Mucosa of gallbladder (tissue), 1 donor: ENCODE measurements at regions not wholly inside any gene's neighbourhood (a gene's known extent, or its start where the extent isn't known, plus 50 kb on each side); places are given as distances from the start of the nearest gene placed in this dataset.

Experiments used
- DNase-seq: peaks from one replicate; pipeline ENCODE4 v3.0.0-alpha.2; 2020; ENCODE audit warnings: low spot score
- donor health status: DM: no; HTN: no; CAD: no.

DNA sequence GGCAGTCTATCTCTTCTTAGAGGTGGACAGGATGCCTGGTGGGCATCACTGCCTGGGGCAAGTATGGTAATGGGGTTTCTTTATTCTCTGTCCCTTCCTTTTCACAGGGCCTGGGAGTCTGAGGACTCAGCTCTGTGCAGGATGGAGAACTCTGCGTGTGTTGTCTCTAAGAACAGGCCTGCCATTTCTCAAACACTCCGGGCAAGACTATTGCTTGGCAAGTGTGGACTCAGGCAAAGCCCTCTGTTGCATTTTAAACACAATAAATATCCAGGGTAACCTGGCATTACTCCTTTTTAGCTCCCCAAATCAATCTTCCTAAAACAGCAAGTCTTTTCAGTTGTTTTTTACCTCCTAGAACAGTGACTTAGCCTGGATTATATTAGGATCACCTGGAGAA is 185.1 kb upstream of the ROPN1 start:
- no peak for DNase-seq

GRCh38 chr3:124178531-124178930 is 186.6 kb upstream of the ROPN1 start:
- no peak for DNase-seq

- no peak for DNase-seq
These were observed 208.5 kb upstream of the ROPN1 start for GRCh38 chr3:124200407-124200806.

DNA sequence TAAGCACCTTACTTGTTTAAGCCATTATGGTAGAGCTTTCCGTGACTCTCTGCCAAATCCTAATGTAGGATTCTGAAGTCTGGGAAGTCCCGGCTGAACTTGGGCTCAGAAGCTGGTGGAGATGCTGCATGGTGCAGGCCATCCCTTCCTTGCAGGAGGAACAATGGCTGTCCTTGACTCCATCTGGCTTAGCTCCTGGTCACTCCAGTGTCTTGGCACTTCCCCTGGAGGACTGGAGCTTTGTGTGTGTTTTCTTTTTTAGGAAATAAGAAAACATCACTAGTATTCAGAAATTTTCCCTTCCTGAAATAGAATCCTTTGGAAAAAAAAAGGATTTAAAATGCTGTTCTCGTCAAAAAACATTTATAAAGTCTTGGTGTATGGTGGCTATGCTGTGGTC is 209.3 kb upstream of the ROPN1 start:
- no peak for DNase-seq

DNA sequence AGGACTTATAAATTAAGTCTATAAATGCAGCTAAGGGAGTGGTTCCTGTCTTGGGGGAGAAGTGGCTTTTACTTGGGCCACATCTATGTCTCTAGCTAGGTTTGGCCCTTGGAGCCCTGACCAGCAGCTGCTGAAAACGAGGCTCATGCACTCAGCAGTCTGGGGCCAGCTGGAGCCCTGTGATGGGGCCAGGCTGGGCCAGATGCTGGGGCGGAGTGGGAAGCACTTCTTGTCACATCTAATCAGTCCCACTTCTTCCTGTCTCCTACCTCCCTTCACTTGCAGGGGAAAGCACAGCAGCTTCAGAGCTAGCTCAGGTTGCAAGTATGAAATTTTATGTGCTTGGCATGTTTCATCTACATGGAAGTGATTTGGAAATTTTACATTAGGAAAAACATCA is 209.9 kb upstream of the ROPN1 start:
- DNase-seq, result no peak

- DNase-seq, result peak; percentile 47
These were observed 210.8 kb upstream of the ROPN1 start for GRCh38 chr3:124202754-124203153.

DNA sequence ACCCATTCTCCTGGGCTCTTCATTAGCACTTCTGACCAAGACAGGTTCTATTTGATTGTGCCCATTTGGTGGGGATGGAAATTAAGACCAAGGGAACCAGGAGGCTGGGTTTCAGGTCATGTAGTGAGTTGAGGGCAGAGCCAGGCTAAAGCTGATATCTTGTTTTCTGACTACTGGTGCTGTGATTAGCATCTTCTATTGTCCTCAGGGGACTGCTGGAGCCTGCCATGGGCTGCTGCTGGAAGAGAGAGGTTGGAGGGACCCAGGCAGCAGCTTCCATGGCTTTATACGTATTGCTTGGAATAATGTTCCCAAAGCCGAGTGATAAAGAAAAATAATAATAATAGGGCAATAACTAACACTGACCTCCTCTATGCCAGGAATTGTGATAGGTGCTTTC is 211.4 kb upstream of the ROPN1 start:
- no peak for DNase-seq

GRCh38 chr3:124206225-124207055 is 214.5 kb upstream of the ROPN1 start:
- DNase-seq, result no peak

GRCh38 chr3:124207077-124207476 is 215.2 kb upstream of the ROPN1 start:
- DNase-seq, result no peak

DNA sequence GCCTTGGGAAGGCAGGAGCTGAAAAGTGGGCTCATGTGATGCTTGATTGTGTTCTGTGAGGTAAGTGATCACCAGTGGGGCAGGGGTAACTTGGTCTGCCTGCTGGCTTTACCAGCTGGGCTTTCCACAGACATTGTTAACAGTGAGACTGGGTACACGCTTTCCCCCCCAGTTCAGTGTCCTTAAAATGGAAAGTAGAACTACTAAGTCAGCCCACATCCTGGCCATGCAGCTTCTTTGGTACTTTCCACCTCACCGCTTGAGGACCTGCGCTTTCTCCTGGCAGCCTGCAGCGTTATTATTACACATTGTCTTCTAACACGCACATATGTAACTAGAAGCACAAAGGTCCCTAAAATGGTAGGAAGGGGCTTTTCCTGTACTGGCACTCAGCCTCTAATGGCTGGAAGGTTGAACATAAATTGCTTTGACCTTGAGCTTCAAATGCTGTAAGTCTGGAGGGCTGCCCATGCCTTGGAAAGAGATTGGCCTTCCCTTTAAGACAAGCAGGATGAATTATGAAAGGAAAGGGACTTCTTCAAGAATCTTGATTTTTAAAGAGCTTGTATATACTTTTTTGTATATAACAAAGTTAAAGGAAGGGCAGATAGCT is 216.1 kb upstream of the ROPN1 start:
- DNase-seq, result no peak

DNA sequence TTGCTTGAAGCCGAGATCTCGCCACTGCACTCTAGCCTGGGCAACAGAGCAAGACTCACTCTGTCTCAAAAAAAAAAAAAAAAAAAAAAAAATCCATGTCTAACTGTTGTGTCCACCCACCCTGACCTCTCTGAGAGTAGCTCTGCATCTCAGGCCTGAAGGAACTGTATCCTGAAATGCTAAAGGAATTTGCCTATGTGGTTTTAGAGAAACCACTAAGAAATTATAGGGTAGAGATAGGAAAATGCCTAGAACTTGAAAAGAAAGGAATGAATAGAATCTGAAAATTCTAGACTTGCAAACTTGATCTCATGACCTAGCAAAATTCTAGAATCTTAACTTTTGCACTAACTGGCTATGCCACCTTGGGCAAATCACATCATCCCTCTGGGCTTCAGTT is 217.5 kb upstream of the ROPN1 start:
- DNase-seq, result no peak

DNA sequence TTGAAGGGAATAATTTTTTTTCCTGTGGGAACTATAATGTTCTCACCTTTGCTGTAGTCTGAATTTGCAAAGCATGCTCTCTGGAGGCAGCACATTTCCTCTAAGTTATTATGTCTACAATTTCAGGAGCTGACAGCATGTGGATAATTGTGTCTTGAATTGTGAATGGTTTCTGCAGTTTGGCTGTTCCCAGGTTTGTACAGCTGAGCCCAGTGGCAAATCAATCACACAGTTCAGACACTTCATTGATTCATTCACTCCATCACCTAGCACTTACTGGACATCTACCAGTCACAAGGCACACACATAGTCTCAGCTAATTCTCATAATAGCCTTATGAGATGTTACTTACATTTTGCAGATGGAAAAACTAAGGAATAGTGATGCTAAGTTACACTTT is 219.0 kb upstream of the ROPN1 start:
- DNase-seq, result no peak

- no peak for DNase-seq
These were observed 221.7 kb upstream of the ROPN1 start for GRCh38 chr3:124213641-124214040.

- DNase-seq, result peak; percentile 64
These were observed 225.6 kb upstream of the ROPN1 start for GRCh38 chr3:124217542-124217941.

DNA sequence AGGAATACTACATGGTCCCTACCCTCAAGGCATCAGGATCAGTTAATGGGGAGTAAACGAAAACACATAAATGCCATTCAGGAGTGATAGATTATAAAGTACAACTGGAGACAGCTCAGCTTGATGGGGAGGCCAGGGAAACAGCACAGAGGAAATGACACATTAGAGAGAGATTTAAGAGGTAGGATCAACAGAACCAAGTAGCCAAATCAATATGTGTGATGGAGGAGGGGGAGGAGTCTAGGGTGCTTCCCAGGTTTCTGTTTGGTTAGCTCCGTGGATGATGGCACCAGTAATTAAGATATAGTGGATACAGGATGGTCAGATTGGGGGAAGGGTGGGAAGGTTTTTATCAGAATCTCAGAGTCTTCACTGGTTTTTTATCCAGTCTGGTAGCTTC is 229.5 kb upstream of the ROPN1 start:
- no peak for DNase-seq

DNA sequence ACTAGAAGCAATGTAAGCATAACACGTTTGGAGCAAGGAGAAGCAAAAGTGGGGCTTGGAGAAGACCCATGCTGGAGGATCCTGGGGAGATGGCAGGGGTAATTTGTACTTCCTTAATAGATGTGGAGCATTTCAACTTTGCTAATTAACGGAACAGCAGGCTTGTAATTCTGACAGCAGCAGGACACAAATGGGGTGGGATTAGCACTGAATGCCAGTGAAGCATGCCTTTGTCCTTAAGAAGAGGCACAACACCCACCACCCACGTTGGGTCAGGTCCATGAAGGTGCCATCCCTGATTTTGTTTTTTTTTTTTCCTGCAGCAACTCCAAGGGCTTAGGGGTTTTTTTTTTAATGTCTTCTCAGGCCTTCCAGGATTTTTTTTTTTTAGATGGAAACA is 231.9 kb upstream of the ROPN1 start:
- no peak for DNase-seq

GRCh38 chr3:124227150-124227630 is 235.3 kb upstream of the ROPN1 start:
- DNase-seq, result no peak

- DNase-seq, result no peak
These were observed 237.5 kb upstream of the ROPN1 start for GRCh38 chr3:124229420-124229819.

DNA sequence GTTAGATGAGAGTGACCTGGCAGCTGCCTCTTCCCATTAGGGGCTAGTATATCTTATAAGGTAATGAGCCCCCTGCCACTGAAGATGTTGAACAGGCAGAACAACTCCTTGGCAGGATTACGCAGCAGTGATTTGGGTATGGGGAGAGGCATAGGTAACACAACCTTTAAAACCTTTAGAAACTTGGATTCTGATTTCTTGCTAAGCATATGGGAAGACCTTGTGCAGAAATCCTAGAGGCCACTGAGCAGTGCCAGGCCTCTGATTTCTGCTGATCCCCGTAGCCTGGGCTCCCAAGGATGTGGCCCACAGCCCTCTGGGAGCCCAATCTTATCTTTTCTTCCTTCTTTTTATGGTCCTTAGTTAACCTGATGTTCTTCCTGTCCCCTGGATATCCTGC is 237.9 kb upstream of the ROPN1 start:
- DNase-seq, result no peak

- DNase-seq, result no peak
These were observed 238.5 kb upstream of the ROPN1 start for GRCh38 chr3:124230432-124230831.

DNA sequence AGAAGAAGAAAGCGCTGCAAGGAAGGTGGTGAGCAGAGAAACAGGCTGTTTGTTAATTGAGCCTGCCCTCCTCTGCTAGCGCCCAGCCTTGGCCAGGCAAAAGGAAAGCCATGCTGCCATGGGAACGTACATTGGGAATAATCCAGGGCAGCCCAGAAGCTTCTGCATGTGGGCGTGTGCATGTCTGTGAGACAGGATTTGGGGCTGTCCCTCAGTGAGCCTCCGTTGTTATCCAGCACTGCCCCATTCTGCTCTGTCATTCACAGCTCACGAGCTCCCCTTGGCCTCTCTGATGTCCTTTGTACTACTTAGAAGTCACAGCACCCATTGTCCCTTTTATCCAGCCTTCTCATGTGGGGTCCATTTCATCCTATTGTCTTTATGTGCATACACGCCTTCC is 239.1 kb upstream of the ROPN1 start:
- no peak for DNase-seq

DNA sequence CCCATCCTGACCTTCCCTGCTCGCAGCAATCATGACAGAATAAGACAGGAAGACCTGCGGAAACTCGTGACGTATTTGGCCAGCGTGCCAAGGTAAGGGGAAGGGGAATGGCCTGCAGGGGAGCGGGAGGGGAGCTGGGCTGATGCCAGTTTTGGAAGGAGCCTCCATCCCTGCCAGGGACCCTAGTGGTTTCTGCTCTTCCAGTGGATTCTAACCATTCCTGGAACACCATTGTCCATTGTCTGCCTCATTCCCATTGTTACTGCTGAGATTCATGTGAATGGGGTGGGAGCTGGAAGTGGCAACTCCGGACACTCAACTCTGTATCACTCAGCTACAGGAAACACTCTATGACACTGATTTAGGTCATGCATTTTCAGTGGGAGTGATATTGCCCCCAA is 242.9 kb upstream of the ROPN1 start:
- DNase-seq, result no peak

DNA sequence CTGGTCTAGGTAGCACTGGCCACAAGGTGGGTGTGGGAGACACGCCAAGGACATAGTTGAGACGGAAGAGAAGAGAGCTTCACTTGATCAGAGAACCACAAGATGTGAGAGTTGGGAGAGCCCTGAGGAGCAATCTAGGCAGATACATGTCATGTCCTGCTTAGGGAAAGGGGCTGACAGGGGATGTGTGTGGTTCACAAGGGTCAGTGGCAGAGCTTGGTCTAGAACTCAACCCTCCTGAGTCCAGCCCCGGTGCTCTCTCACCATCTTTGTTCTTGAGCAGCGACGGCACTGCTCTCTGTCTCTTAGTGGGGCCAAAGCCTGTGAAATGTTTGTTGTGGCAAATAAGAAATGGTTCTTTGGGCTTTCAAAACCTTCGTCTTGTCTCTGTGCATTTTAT is 243.5 kb upstream of the ROPN1 start:
- no peak for DNase-seq
